NCI-H226 (cell line): ENCODE measurements at regions not wholly inside any gene's neighbourhood (a gene's known extent, or its start where the extent isn't known, plus 50 kb on each side); places are given as distances from the start of the nearest gene placed in this dataset.

Experiments
- DNase-seq: peaks from one replicate; pipeline ENCODE4 v3.0.0-alpha.2; 2015

DNA sequence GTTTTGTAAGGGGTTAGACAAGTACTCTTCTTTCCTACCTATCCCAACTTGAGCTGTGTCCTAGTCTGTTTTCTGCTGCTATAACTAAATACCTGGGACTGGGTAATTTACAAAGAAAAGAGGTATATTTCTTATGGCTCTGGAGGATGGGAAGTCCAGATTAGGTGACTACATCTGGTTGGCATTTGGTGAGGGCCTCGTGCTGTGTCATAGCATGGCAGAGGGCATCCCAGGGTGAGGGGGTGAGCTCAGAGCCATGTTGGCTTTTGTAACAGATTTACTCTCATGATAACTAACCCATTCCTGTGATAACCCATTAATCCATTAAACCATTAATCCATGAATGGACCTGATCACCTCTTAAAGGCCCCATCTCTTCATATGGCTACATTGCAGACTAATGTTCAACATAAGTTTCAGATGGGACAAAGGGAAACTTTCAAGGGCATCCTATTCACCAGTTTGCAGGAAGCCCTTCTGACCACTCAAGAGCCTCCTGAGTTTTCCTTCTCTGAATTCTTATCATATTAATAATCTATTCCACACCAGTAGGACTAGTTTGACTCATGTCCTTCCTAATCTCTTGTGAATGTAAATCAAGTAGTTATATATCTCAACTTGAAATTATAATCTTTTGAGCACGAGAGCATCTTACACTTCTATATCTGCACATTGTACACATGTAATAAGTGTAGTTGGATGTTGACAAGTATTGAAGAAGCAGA is 185.7 kb upstream of the ZPLD1 start:
- DNase-seq: no peak

- no peak for DNase-seq
Observed at GRCh38 chr3:102255736-102256135, 179.1 kb upstream of the ZPLD1 start.

DNA sequence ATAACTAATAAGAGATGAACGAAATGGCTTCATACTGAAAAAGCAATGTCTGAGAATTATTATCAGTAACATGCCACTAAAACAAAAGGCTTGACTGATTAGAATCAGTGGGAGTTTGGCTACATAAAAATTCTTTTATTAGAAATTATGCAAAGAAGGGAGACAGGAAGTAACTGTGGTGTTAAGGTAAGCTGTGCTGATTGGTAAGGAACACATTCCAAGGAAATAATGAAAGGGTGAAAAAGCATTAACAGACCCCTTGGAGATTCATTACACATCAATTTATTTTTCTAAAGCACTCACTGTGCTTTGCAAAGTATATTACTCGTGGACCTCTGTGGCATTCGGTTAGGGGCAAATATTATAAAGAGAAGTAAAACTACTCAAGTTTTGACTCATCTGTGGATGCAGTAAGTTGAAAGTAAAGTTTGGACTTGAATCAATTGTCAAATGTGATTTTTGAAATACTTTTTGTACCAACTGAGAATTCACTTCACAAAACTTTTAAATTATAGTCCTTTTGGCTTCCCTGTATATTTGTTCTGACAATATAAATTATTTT is 176.1 kb upstream of the ZPLD1 start:
- no peak for DNase-seq

GRCh38 chr3:102259663-102260062 is 175.2 kb upstream of the ZPLD1 start:
- DNase-seq: no peak

- DNase-seq: no peak
Observed at GRCh38 chr3:102265720-102266119, 169.1 kb upstream of the ZPLD1 start.

GRCh38 chr3:102269406-102269805 is 165.4 kb upstream of the ZPLD1 start:
- no peak for DNase-seq

DNA sequence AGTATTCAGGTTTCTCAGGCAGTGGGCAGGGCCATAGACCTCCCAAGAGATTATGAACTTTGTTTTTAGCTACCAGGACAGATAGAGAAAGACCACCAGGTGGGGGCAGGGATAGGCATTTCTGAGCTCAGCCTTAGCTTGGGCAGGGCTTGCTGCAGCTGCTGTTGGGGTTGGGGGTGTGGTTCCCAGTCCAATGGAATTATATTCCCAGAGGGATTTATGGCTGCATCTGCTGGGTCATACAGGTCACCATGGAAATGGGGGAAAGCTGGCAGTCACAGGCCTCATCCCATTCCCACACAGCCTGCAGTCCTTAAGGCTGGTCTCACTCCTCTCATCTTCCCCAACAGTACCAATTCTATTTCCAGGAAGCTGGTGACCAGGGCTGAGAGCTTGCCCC is 144.6 kb upstream of the ZPLD1 start:
- no peak for DNase-seq

DNA sequence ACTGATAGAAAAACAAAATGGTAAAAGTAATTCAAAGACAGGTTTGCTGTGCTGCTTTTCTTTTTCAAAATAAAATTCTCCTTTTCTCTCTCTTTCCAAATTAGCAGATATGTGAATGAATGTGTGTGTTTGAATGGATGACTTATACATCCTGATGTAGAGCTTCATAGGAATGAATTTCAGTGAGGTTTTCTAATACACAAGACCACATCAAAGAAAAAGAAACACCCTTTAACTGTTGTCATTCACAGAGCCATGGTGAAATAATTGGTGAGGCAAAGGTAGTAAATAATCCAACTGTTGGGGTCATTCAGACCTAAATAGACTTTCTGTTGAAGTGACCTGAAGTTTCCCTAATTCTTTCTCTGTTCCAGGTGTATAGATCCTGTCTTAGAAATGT is 139.1 kb upstream of the ZPLD1 start:
- DNase-seq: no peak

DNA sequence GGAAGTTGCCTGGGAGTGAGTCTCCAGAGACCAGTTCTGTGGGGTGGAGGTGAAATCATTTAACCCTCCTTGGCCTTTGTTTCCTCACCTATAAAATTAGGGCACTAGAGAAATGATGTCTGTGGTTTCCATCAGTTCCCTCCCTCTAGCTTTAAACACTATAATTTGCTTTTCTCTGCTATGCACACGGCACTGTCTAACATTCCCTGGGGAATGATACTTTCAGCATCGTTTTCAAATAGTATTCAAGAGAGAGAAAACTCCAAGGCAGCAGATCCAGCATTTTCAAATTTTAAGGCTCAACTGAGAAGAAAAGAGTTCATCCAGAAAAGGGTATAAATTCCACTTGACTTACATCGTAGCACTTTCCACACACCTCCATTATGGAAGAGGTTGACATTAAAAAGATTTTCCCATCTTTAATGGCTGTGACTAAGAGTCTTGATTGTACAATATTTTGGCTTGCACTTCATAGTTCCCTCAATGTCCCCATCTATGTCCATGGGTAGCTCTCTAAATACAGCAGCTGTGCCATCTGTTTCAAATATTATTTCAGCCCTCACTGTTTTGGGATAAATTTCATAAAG is 137.7 kb upstream of the ZPLD1 start:
- no peak for DNase-seq

DNA sequence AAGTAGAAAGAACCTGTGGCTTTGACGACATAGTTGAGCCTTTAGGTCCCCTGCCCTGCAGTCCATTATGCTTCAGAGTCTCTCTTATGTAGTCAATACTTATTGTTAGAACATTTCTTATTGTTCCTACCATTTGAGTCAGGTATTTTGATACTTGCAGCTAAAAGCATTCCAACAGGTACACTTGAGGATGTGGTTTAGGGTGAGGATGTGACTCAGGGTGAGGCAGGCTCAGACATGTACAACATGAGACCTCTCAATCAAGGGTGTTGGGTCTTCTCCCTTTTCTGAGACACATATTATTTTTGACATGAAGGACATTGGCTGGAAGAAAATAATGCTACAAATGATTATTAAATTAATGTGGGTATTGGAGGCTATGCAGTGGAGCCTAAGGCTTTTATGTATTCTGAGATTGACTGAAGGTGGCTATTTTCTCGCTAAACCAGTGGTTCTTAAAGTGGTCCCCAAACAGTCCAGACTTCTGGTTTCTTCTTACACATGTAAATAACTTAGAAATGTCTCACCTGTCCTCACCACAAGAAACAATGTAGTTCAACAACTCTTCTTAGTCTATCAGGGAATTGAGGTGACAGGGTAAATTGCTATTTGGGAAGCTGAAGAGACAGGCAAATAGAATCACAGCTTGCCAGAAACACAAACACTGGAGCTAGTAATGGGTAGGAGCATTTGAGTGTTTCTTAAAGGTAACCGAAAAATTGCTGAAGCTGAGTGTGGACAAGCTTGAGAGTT is 135.5 kb upstream of the ZPLD1 start:
- no peak for DNase-seq

DNA sequence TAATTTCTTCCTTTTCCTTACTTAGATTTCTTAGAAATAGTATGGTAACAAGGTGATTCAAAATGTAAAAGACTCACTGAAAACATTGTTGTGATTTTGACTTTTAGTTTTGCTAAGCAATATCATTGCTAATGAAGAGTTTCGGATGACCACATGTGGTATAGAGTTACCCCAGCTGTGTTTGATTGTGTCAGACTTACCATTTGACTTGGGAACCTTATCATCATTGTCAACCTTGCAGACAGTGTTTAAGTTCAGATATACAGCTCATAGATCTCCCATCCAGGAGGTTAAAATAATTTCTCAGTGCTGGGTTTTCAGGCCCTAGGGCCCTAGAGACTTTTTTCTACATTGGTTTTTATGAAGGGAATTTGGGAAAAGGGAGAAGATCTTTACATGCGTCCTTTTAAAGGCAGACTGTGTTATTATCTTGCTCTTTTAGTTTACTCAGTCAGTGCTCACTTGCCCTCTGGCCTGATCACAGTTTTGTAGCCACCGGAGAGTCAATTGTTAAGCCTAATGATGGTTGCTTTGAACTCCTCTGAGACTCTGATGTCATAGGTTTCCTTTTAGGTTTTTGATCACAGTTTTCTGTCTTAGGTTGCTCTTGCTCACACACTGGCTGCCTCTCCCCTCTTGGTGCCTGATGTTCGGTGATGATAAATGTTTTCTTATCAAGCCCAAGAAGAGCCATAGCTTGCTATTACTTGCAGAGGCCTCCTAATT is 133.5 kb upstream of the ZPLD1 start:
- no peak for DNase-seq

GRCh38 chr3:102302020-102302419 is 132.8 kb upstream of the ZPLD1 start:
- no peak for DNase-seq

DNA sequence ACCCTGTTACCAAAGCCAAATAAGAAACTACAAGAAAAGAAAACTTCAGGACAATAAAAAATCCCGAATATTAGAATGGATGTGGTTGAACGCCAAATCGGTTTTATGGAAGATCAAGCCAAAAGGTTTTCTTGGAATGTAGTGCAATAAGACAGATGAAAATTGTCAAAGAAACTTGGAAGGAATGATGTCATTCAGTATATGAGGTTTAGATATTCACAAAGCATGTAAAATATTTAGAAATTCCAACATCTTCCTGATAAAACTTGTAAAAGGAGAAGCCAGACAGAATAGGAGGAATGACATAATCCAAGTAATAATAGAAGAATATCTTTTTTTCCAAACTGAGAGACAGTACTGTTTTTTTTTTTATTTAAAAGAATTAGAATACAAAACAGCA is 130.3 kb upstream of the ZPLD1 start:
- DNase-seq: peak; percentile 52

DNA sequence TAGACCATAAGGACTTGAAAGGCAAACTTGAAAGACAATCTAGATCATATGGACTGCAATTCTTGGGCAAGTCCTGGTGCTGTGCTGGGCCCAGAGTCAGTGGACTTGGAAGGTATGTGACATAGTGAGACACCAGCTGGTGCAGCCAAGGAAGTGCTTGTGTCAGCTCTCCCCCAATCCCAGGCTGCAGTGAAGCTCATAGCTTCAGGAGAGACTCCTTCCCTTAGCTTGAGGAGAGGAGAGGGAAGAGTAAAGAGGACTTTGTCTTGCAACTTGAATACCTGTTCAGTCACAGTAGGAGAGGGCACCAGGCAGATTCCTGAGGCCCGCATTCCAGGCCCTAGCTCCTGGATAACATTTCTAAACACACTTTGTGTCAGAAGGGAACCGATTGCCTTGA is 127.4 kb upstream of the ZPLD1 start:
- no peak for DNase-seq

DNA sequence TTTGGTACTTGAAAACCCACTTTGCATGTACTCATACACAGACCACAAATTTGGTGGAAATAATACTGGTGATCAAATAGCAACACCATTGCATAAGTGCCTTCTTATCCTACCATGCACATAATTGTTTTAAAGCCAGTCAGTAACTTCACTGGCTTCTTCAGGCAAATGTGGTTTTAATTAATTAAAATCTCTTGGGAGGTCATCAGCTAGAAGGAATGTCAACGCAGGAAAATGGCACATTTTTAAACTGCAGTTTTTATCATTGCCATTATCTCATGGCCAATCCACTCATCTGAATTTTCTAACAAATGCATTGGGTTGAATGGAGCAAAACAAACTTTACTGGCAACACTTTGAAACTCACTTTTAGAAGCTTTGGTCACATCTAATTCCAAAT is 105.7 kb upstream of the ZPLD1 start:
- no peak for DNase-seq

DNA sequence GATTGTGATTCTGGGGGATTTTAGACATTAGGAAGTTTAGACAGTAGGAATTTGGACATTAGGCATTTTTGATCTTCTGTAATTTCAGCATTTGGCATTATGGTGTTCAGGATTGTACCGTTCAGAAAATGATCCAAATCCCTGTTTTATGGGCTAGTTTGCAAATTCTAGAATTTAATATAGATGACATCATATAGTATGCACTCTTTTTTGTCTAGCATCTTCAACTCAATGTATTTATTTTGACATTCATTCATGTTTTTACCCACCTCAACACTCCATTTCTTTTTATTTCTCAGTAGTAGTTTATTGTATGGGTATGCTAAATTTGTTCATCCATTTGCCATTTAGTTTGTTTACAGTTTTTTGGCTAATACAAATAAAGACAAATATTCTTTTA is 105.3 kb upstream of the ZPLD1 start:
- no peak for DNase-seq

- DNase-seq: no peak
Observed at GRCh38 chr3:102332205-102332604, 102.6 kb upstream of the ZPLD1 start.

GRCh38 chr3:102332934-102333333 is 101.9 kb upstream of the ZPLD1 start:
- no peak for DNase-seq

- no peak for DNase-seq
Observed at GRCh38 chr3:102336130-102336529, 98.7 kb upstream of the ZPLD1 start.

- no peak for DNase-seq
Observed at GRCh38 chr3:102339671-102340070, 95.1 kb upstream of the ZPLD1 start.

DNA sequence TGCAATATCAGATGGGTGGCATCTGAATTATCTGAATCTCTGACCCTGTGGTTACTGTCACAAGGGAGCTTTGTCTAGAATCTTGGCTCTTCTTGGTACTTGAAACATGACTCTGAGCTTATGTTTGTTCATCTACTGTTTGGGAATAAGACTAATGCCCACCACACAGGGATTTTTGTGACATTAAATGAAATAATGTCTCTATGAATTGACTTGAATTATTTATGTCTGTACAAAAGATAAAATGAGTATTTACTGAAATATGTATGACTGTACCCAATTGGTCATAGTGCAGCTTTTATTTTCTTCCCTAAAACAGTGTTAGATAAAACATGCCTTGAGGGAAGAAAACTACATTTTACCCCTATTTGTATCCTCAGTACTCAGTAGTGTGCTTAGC is 87.9 kb upstream of the ZPLD1 start:
- DNase-seq: no peak

DNA sequence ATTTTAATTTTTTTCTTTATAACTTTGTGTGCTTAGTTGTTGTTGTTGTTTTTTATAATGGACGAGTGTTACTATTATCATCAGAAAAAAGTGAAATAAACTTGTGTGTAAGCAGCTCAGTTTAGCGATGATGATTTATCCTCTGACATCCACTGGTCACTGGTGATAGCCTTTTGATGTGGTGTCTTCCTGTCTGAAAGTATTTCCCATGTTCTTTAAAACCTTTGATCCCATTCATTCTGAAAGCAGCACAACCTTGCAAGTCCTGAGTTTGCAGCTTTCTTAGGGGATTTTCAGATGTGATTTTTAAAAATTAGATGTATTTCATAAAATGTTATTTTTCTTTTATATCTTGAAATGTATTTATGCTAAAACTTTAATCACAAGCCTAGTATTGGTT is 85.9 kb upstream of the ZPLD1 start:
- DNase-seq: no peak

GRCh38 chr3:102353148-102353547 is 81.7 kb upstream of the ZPLD1 start:
- no peak for DNase-seq
